Keratinocyte (primary cell): ENCODE measurements at regions not wholly inside any gene's neighbourhood (a gene's known extent, or its start where the extent isn't known, plus 50 kb on each side); places are given as distances from the start of the nearest gene placed in this dataset.
"Not testable (repeated sequence)": the region's sequence is repeated elsewhere in the genome, so short reads cannot be mapped to it uniquely, and the experiment has no call there.

Experiments used
- CTCF ChIP-seq, 3 experiments: IDR thresholded peaks in 1 of 3; conservative IDR thresholded peaks in 1 of 3; optimal IDR thresholded peaks in 1 of 3; 2 replicates in 2 of 3; 3 replicates in 1 of 3; pipeline versions ENCODE3 to v1.5.1; 2011; ENCODE audit warnings: low read length in 3 of 3, mild to moderate bottlenecking in 3 of 3, moderate library complexity in 2 of 3, control low read depth in 1 of 3, inconsistent platforms in 1 of 3; ENCODE audit not compliant: insufficient read depth in 2 of 3; ENCODE audit errors: extremely low read depth in 1 of 3
- EZH2 ChIP-seq: IDR thresholded peaks from one replicate; pipeline ENCODE4 v1.6.1; 2012; ENCODE audit warnings: inconsistent platforms, mild to moderate bottlenecking, low read length, moderate library complexity

GRCh38 chr4:49226216-49226866 is 240.3 kb downstream of the CWH43 start:
- TF ChIP-seq CTCF (optimal IDR thresholded peaks at IDR 0.05 in 1 of 3, IDR thresholded peaks at IDR 0.05 in 1 of 3, conservative IDR thresholded peaks at IDR 0.05 in 1 of 3; ENCODE audit: extremely low read depth in 1 of 3, insufficient read depth in 2 of 3, low read length in 3 of 3); EZH2: not testable (repeated sequence)
